ENCODE measurements at regions not wholly inside any gene's neighbourhood (a gene's known extent, or its start where the extent isn't known, plus 50 kb on each side); places are given as distances from the start of the nearest gene placed in this dataset.

- no peaks in the 10 kb centered on the region for H3K36me3 ChIP-seq (ENCODE audit: low read depth)
- no peaks in the 10 kb centered on the region for H3K4me1 ChIP-seq (ENCODE audit: insufficient read depth, poor library complexity, severe bottlenecking)
- ATAC-seq (ENCODE audit: low read depth) (no peak), DNase-seq (ENCODE audit: low spot score) (no peak)
- no peak overlapping the region for H3K4me3 ChIP-seq (ENCODE audit: severe bottlenecking)
- no peak for TF ChIP-seq CTCF (IDR thresholded peaks at IDR 0.05; ENCODE audit: poor library complexity, severe bottlenecking)
- H3K27me3 ChIP-seq (ENCODE audit: insufficient read depth, poor library complexity, severe bottlenecking): peaks cover 11% of the 10 kb centered on the region
- no peak overlapping the region for H3K27ac ChIP-seq (ENCODE audit: poor library complexity, severe bottlenecking)
- H3K9me3 ChIP-seq (ENCODE audit: severe bottlenecking): no peaks in the 10 kb centered on the region
Measured at GRCh38 chr11:134685793-134686380, 273.8 kb upstream of the B3GAT1 start.

- no peak for ATAC-seq (ENCODE audit: low read depth)
Measured at GRCh38 chr11:134684576-134684975, 272.5 kb upstream of the B3GAT1 start.

DNA sequence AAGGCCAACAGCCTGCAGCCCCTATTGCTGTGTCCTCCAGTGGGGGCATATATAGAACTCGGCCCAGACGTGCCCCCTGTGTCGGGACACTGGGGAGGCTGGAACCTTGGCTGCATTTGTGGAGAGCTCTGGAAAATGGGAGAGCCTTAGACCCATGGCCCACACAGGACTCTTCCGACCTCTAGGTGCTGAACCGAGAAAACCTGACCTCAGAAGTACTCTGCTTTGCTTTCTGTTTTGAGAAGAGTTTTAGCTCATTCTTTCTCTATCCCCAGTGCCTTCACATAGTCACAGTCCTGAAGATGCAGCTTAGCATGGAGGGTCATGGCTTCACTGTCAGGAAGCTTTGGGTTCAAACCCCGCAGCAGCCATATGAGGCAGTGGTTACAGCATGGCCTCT lies 271.8 kb upstream of the B3GAT1 start:
- peaks cover 8% of the 10 kb centered on the region for H3K27me3 ChIP-seq (ENCODE audit: insufficient read depth, poor library complexity, severe bottlenecking)
- no peaks in the 10 kb centered on the region for H3K4me1 ChIP-seq (ENCODE audit: insufficient read depth, poor library complexity, severe bottlenecking)
- no peak for TF ChIP-seq CTCF (IDR thresholded peaks at IDR 0.05; ENCODE audit: poor library complexity, severe bottlenecking)
- H3K4me3 ChIP-seq (ENCODE audit: severe bottlenecking): no peak overlapping the region
- H3K27ac ChIP-seq (ENCODE audit: poor library complexity, severe bottlenecking): no peak overlapping the region
- no peaks in the 10 kb centered on the region for H3K36me3 ChIP-seq (ENCODE audit: low read depth)
- no peak for DNase-seq (ENCODE audit: low spot score)
- no peaks in the 10 kb centered on the region for H3K9me3 ChIP-seq (ENCODE audit: severe bottlenecking)
- no peak for ATAC-seq (ENCODE audit: low read depth)

More at GRCh38 chr11:134684576-134684975, 272.5 kb upstream of the B3GAT1 start:
- Histone ChIP-seq H3K4me1 (ENCODE audit: insufficient read depth, poor library complexity, severe bottlenecking) (no peaks in the 10 kb centered on the region), H3K27me3 (ENCODE audit: insufficient read depth, poor library complexity, severe bottlenecking) (peaks cover 8% of the 10 kb centered on the region), H3K36me3 (ENCODE audit: low read depth) (no peaks in the 10 kb centered on the region), H3K9me3 (ENCODE audit: severe bottlenecking) (no peaks in the 10 kb centered on the region), H3K27ac (ENCODE audit: poor library complexity, severe bottlenecking) (no peak overlapping the region), H3K4me3 (ENCODE audit: severe bottlenecking) (no peak overlapping the region)
- TF ChIP-seq CTCF (IDR thresholded peaks at IDR 0.05; ENCODE audit: poor library complexity, severe bottlenecking): no peak
- DNase-seq (ENCODE audit: low spot score): no peak

DNA sequence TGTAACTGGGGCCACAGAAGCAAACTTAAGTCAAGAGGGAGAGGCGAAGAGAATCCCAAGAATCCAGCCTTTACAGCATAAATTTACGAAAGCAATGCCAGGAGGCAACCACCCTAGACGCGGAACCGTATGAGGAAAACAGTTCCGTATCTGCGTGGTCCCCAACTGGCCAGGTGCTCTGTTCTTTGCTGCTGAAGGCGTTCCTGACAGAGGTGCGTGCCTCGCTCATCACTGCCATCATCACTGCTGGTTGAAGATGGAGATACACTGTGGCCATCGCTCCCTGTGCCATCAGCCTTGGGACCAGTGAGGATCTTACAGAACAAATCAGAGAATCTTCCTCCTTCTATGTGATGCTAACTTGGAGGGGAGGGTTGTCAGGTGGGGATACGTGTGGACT lies 270.5 kb upstream of the B3GAT1 start:
- ATAC-seq (ENCODE audit: low read depth) (no peak), DNase-seq (ENCODE audit: low spot score) (no peak)
- Histone ChIP-seq H3K27me3 (ENCODE audit: insufficient read depth, poor library complexity, severe bottlenecking) (peaks cover 4% of the 10 kb centered on the region), H3K9me3 (ENCODE audit: severe bottlenecking) (no peaks in the 10 kb centered on the region), H3K36me3 (ENCODE audit: low read depth) (no peaks in the 10 kb centered on the region), H3K4me1 (ENCODE audit: insufficient read depth, poor library complexity, severe bottlenecking) (no peaks in the 10 kb centered on the region), H3K4me3 (ENCODE audit: severe bottlenecking) (no peak overlapping the region), H3K27ac (ENCODE audit: poor library complexity, severe bottlenecking) (no peak overlapping the region)
- no peak for TF ChIP-seq CTCF (IDR thresholded peaks at IDR 0.05; ENCODE audit: poor library complexity, severe bottlenecking)

GRCh38 chr11:134679592-134679991 lies 267.6 kb upstream of the B3GAT1 start:
- no peak for DNase-seq (ENCODE audit: low spot score)
- Histone ChIP-seq H3K9me3 (ENCODE audit: severe bottlenecking) (no peaks in the 10 kb centered on the region), H3K27ac (ENCODE audit: poor library complexity, severe bottlenecking) (no peak overlapping the region), H3K36me3 (ENCODE audit: low read depth) (no peaks in the 10 kb centered on the region), H3K4me3 (ENCODE audit: severe bottlenecking) (no peak overlapping the region), H3K27me3 (ENCODE audit: insufficient read depth, poor library complexity, severe bottlenecking) (no peaks in the 10 kb centered on the region), H3K4me1 (ENCODE audit: insufficient read depth, poor library complexity, severe bottlenecking) (no peaks in the 10 kb centered on the region)
- no peak for ATAC-seq (ENCODE audit: low read depth)
- no peak for TF ChIP-seq CTCF (IDR thresholded peaks at IDR 0.05; ENCODE audit: poor library complexity, severe bottlenecking)
